NT2/D1 (cell line): ENCODE measurements at regions not wholly inside any gene's neighbourhood (a gene's known extent, or its start where the extent isn't known, plus 50 kb on each side); places are given as distances from the start of the nearest gene placed in this dataset.

Experiments used
- SUZ12 ChIP-seq: IDR thresholded peaks from 2 replicates; pipeline ENCODE4 v1.6.1; 2011; ENCODE audit not compliant: insufficient read length, insufficient read depth; ENCODE audit errors: extremely low read depth
- YY1 ChIP-seq: IDR thresholded peaks from 2 replicates; pipeline ENCODE4 v1.6.1; 2011; ENCODE audit not compliant: insufficient read length, insufficient read depth
- ZNF274 ChIP-seq: IDR thresholded peaks from 2 replicates; pipeline ENCODE4 v1.6.1; 2011; ENCODE audit warnings: mild to moderate bottlenecking, low read depth, low read length

DNA sequence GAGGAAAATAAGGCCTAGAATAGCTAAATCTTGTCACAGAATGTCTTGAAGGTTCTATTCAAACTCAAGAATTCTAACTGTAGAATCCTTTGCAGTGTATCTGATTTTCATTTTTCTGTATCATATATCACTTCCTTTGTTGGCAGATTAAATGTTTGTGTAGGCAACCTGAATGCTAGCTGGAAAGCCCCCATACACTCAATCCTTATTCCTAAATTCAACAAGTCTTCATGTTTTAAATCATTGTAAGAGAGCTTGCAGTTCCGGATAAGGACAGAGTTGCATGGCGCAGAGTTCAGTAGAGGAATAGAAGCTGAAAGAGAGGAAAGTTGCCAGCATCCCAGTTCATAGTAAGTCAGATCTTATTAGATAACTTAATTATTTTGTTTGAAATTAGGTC, 242.0 kb upstream of the SEMA6D start:
- no peak for TF ChIP-seq SUZ12
- TF ChIP-seq YY1: no peak
- no peak for TF ChIP-seq ZNF274
